ENCODE measurements at regions not wholly inside any gene's neighbourhood (a gene's known extent, or its start where the extent isn't known, plus 50 kb on each side); places are given as distances from the start of the nearest gene placed in this dataset.
"Not testable (repeated sequence)": the region's sequence is repeated elsewhere in the genome, so short reads cannot be mapped to it uniquely, and the experiment has no call there.

GRCh38 chr6:120378582-120379220 lies 955.6 kb downstream of the TBC1D32 start:
- ATAC-seq (ENCODE audit: low read depth): peak; percentile 78
- DNase-seq (ENCODE audit: low spot score): no peak
- H3K4me3 ChIP-seq (ENCODE audit: severe bottlenecking): no peak overlapping the region

GRCh38 chr6:120373185-120373584 lies 961.1 kb downstream of the TBC1D32 start:
- DNase-seq (ENCODE audit: low spot score): no peak
- Histone ChIP-seq H3K4me1 (ENCODE audit: insufficient read depth, poor library complexity, severe bottlenecking) (no peaks in the 10 kb centered on the region), H3K4me3 (ENCODE audit: severe bottlenecking) (no peak overlapping the region), H3K27me3 (ENCODE audit: insufficient read depth, poor library complexity, severe bottlenecking) (no peaks in the 10 kb centered on the region), H3K9me3 (ENCODE audit: severe bottlenecking) (no peaks in the 10 kb centered on the region), H3K36me3 (ENCODE audit: low read depth) (no peaks in the 10 kb centered on the region), H3K27ac (ENCODE audit: poor library complexity, severe bottlenecking) (no peak overlapping the region)
- no peak for TF ChIP-seq CTCF (IDR thresholded peaks at IDR 0.05; ENCODE audit: poor library complexity, severe bottlenecking)
- ATAC-seq (ENCODE audit: low read depth): no peak

More at GRCh38 chr6:120378582-120379220, 955.6 kb downstream of the TBC1D32 start:
- H3K9me3 ChIP-seq (ENCODE audit: severe bottlenecking): no peaks in the 10 kb centered on the region
- no peaks in the 10 kb centered on the region for H3K27me3 ChIP-seq (ENCODE audit: insufficient read depth, poor library complexity, severe bottlenecking)
- peak; percentile 89 for TF ChIP-seq CTCF (IDR thresholded peaks at IDR 0.05; ENCODE audit: poor library complexity, severe bottlenecking)
- H3K36me3 ChIP-seq (ENCODE audit: low read depth): no peaks in the 10 kb centered on the region; the same call in 1 of the 2 replicates
- no peaks in the 10 kb centered on the region for H3K4me1 ChIP-seq (ENCODE audit: insufficient read depth, poor library complexity, severe bottlenecking)
- no peak overlapping the region for H3K27ac ChIP-seq (ENCODE audit: poor library complexity, severe bottlenecking)

GRCh38 chr6:120363429-120363828 lies 970.9 kb downstream of the TBC1D32 start:
- no peaks in the 10 kb centered on the region for H3K4me1 ChIP-seq (ENCODE audit: insufficient read depth, poor library complexity, severe bottlenecking)
- H3K27ac ChIP-seq (ENCODE audit: poor library complexity, severe bottlenecking): no peak overlapping the region
- no peak overlapping the region for H3K4me3 ChIP-seq (ENCODE audit: severe bottlenecking)
- no peak for TF ChIP-seq CTCF (IDR thresholded peaks at IDR 0.05; ENCODE audit: poor library complexity, severe bottlenecking)
- H3K9me3 ChIP-seq (ENCODE audit: severe bottlenecking): no peaks in the 10 kb centered on the region
- no peak for DNase-seq (ENCODE audit: low spot score)
- H3K27me3 ChIP-seq (ENCODE audit: insufficient read depth, poor library complexity, severe bottlenecking): no peaks in the 10 kb centered on the region
- ATAC-seq (ENCODE audit: low read depth): no peak
- no peaks in the 10 kb centered on the region for H3K36me3 ChIP-seq (ENCODE audit: low read depth)

GRCh38 chr6:120358535-120358934 lies 975.7 kb downstream of the TBC1D32 start:
- H3K4me3 ChIP-seq (ENCODE audit: severe bottlenecking); H3K36me3 ChIP-seq (ENCODE audit: low read depth); H3K9me3 ChIP-seq (ENCODE audit: severe bottlenecking); DNase-seq (ENCODE audit: low spot score); ATAC-seq (ENCODE audit: low read depth); H3K27ac ChIP-seq (ENCODE audit: poor library complexity, severe bottlenecking); H3K27me3 ChIP-seq (ENCODE audit: insufficient read depth, poor library complexity, severe bottlenecking); H3K4me1 ChIP-seq (ENCODE audit: insufficient read depth, poor library complexity, severe bottlenecking): not testable (repeated sequence)

- Histone ChIP-seq H3K27me3 (ENCODE audit: insufficient read depth, poor library complexity, severe bottlenecking) (no peaks in the 10 kb centered on the region), H3K4me3 (ENCODE audit: severe bottlenecking) (no peak overlapping the region), H3K4me1 (ENCODE audit: insufficient read depth, poor library complexity, severe bottlenecking) (peaks cover 9% of the 10 kb centered on the region), H3K36me3 (ENCODE audit: low read depth) (no peaks in the 10 kb centered on the region), H3K9me3 (ENCODE audit: severe bottlenecking) (no peaks in the 10 kb centered on the region), H3K27ac (ENCODE audit: poor library complexity, severe bottlenecking) (no peak overlapping the region)
- DNase-seq (ENCODE audit: low spot score) (no peak), ATAC-seq (ENCODE audit: low read depth) (no peak)
- TF ChIP-seq CTCF (IDR thresholded peaks at IDR 0.05; ENCODE audit: poor library complexity, severe bottlenecking): no peak
Measured at GRCh38 chr6:120357447-120357846, 976.8 kb downstream of the TBC1D32 start.
